BJ (cell line): ENCODE measurements at regions not wholly inside any gene's neighbourhood (a gene's known extent, or its start where the extent isn't known, plus 50 kb on each side); places are given as distances from the start of the nearest gene placed in this dataset.

Experiments used
- CTCF ChIA-PET: fragments of 350-600 bp; formaldehyde crosslinking; extraction: SDS; loops from one replicate; lab custom pipeline; 2021; ENCODE audit warnings: antibody characterized with exemption, inconsistent platforms; lab: Yijun Ruan, JAX
- POLR2A ChIA-PET: fragments of 300-600 bp; sonication (Branson Sonifier 250); formaldehyde crosslinking; extraction: SDS; loops from one replicate; lab custom pipeline; 2021; ENCODE audit warnings: antibody characterized with exemption; lab: Charles Lee
- DNase-seq: peaks from one replicate; pipeline ENCODE4 v3.0.0-alpha.2; 2011; ENCODE audit warnings: low read depth
- H3K27me3 ChIP-seq: 2 replicates; pipeline ENCODE4 v1.6.0; 2011; ENCODE audit warnings: low read length; ENCODE audit not compliant: control insufficient read depth, insufficient read depth
- H3K36me3 ChIP-seq: 2 replicates; pipeline ENCODE4 v1.5.1; 2011; ENCODE audit warnings: low read length; ENCODE audit not compliant: control insufficient read depth, insufficient read depth
- H3K4me3 ChIP-seq: 2 replicates; pipeline ENCODE4 v1.5.1; 2011; ENCODE audit warnings: low read depth, mild to moderate bottlenecking, control low read depth, low read length
- CTCF ChIP-seq: IDR thresholded peaks from 2 replicates; pipeline ENCODE4 v1.5.1; 2011; ENCODE audit warnings: low read depth, mild to moderate bottlenecking, control low read depth, inconsistent platforms, low read length, moderate library complexity; ENCODE audit not compliant: insufficient read depth

- Histone ChIP-seq H3K27me3 (no peaks in the 10 kb centered on the region), H3K36me3 (no peaks in the 10 kb centered on the region), H3K4me3 (no peak overlapping the region)
- CTCF ChIA-PET = interaction anchor here (0.7 kb wide), 1 partner anchor 18 kb away, joined by 3 read pairs; no protein-coding TSS in a partner anchor
- DNase-seq = no peak
- TF ChIP-seq CTCF = no peak
- POLR2A ChIA-PET = no interaction called here
These were observed 101.5 kb upstream of the MGAT5 start for GRCh38 chr2:134152045-134153010.

- ChIA-PET CTCF (no interaction called here), POLR2A (no interaction called here)
- TF ChIP-seq CTCF = no peak
- no peaks in the 10 kb centered on the region for H3K36me3 ChIP-seq
- H3K27me3 ChIP-seq = no peaks in the 10 kb centered on the region
- no peak overlapping the region for H3K4me3 ChIP-seq
- DNase-seq = no peak
These were observed 100.5 kb upstream of the MGAT5 start for GRCh38 chr2:134153294-134153880.

DNA sequence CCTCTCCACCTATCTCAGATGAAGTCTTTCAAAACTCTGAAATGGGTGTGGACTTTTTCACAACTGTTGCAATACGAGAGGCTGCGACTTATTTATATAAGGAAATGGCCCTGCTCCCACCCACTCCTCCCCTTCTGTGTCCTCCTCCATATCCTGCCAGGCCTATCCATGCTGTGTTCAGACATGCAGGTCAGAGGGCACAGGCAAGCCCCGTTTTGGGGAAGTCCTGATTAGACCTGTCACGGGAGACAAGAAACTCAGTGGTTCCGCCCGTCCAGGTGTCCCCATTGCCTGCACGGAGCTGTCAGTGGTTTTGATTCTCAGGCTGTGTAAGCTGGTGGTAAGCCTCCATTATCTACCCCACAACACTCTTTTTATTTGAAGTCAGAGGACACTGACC, 99.6 kb upstream of the MGAT5 start:
- POLR2A ChIA-PET = no interaction called here
- CTCF ChIA-PET = no interaction called here
- Histone ChIP-seq H3K36me3 (no peaks in the 10 kb centered on the region), H3K27me3 (no peaks in the 10 kb centered on the region), H3K4me3 (no peak overlapping the region)
- no peak for TF ChIP-seq CTCF
- DNase-seq = no peak

GRCh38 chr2:134155134-134155533, 98.7 kb upstream of the MGAT5 start:
- no peak for DNase-seq
- POLR2A ChIA-PET = no interaction called here
- CTCF ChIA-PET = interaction anchor here (0.6 to 1.1 kb wide), 2 partner anchors 90 to 296 kb away, joined by 3 to 4 read pairs; no protein-coding TSS in a partner anchor
- no peaks in the 10 kb centered on the region for H3K36me3 ChIP-seq
- H3K4me3 ChIP-seq = no peak overlapping the region
- TF ChIP-seq CTCF = no peak
- H3K27me3 ChIP-seq = no peaks in the 10 kb centered on the region

- Histone ChIP-seq H3K36me3 (no peaks in the 10 kb centered on the region), H3K4me3 (no peak overlapping the region), H3K27me3 (no peaks in the 10 kb centered on the region)
- DNase-seq = no peak
- ChIA-PET CTCF (no interaction called here), POLR2A (no interaction called here)
- no peak for TF ChIP-seq CTCF
These were observed 95.6 kb upstream of the MGAT5 start for GRCh38 chr2:134158295-134158694.
